HG03558 (cell line): ENCODE measurements at regions not wholly inside any gene's neighbourhood (a gene's known extent, or its start where the extent isn't known, plus 50 kb on each side); places are given as distances from the start of the nearest gene placed in this dataset.

ENCODE experiments used
- ATAC-seq: cut with Tn5 transposase; IDR thresholded peaks from one replicate; pipeline ENCODE4 v1.9.1; 2021; ENCODE audit warnings: moderate number of reproducible peaks; ENCODE audit not compliant: unreplicated experiment; ENCODE audit errors: extremely low read depth

DNA sequence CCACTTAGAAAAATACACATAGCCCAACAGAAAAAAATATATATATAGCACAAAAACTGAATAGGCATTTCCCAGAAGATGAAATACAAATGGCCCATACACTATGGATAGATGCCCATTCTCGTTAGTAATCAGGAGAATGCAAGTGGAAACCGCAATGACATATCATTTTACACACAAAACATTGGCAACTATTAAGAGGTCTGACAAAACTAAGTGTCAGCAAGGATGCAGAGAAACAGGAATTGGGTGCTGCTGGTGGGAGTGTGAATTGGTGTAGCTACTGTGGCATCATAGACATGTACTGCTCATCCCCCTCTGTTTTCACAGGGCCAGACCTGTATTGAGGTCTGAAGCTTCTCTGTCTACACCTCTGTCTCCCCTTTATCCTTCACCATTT, 320.0 kb downstream of the IDS start:
- no peak for ATAC-seq

DNA sequence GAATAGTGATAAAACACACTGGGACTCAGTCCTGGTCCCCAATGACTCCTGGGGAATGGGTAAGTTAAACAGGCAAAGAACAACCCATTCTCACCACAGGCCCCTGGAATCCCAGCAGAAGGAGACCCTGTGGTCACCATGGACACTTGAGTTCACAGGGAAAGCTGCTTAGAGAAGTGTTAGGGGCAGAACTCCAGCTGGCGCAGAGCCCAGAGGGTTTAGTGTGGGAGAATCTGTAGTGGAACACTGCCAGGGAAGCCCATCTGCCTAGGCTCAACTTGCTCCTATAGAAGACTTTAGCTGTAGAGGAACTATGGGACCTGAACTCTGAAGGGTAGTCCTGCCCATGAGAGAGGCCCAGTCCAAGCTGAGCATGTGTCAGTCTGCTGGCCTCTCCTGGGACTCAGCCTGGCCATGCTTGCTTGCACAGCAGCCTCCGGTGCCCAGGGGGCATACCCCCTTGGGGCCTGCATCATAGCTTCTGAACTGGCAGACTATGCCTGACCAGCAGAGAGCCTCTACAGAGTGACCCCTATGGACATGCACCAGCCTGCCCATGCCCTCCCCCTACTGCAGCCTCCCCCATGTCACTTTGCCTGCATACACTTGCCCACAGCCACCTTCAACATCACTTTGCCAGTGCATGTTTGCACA, 343.5 kb downstream of the IDS start:
- ATAC-seq: no peak

DNA sequence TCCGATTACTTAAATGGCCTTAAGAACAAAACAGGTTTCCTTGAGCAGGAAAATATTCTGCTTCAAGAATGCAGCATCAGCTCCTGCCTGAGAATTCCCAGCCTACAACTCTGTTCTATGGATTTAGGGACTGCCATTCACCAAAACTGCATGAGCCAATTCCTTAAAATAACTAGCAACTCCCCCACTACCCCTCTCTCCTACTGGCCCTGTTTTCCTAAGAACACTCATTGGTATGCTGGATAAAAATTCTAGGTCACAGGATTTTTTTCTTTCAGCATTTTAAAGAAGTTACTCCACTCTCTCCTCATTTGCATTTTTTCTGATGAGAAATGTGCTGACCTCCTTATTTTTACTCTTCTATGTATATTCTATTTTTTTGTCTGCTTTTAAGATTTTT, 347.1 kb downstream of the IDS start:
- no peak for ATAC-seq

DNA sequence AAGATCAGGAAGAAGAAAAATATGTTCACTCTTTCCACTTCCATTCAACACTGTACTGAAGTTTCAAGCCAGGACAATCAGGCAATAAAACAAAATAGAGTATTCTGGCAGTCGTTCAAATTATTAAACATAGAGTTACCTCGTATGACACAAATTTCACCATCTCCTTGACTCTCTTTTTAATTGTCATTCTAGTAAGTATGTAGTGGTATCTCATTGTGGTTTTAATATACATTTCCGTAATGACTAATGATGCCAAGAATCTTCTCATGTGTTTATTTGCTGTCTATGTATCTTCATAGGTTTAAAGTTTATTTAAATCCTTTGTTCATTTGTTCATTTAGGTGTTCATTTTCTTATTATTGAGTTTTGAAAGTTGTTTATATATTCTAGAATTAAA, 352.2 kb downstream of the IDS start:
- no peak for ATAC-seq

DNA sequence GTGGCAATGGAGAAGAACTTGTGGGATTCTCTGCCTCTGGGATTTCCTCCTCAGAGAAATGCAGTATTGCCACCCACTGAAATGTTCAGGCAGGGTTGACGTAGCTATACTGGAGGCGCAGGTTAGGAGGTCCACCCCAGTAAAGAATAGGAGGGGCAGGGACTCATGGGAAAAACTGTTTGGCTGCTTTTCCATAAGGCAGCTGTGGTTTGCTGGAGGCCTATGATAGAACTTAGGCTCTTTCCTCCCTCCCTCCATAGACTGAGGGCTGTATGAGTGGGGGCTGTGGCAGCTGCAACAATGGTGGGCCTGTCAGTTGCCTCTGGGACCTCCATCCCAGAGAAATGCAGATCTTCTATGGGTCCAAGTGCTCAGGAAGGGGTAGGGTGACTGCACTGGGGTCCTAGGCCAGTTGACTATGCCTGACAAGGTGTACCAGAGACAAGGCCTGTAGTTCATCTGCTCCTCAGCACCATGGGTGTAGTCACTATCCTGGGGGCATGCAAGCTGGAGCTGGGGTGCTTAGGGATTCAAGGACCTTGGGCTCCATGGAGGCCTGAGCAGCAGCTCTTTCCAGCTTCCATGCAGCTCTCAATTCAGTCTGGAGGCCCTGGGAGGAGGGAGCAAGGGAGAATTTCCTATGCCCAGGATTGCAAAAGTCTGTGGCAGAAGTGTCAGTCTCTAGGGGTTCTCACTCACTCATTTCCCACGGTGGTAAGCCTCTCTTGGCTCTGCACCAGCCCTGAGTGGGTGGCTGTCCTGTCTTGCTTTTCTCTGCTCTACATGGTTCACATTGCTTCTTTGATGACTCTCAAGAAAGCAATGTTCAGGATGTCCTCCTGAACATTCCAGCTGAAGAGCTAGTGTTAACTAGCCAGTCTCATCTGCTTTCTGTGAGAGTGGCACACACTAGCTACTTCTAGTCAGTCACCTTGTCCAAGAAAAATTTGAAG, 353.0 kb downstream of the IDS start:
- no peak for ATAC-seq

DNA sequence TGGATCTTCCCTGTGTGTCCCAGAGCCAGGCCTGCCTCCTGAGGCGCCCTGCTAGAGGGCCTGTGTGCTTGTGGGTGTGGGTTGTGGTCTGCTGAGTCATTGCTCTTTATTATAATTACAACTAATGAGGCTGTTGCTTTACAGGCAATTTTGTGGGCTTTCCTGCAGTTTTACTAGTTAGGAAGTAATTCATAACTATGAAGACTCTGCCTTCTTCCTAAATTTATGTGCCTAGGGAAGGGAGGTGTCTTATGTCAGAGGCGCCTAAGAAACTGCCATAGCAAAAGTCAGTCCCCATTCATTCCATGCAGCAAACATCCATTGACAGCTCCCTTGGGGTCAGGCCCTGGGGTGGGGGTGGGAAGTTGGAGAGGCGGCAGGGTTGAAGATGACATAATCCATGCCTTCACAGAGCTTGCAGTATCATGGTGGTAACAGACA, 359.2 kb downstream of the IDS start:
- ATAC-seq: no peak

DNA sequence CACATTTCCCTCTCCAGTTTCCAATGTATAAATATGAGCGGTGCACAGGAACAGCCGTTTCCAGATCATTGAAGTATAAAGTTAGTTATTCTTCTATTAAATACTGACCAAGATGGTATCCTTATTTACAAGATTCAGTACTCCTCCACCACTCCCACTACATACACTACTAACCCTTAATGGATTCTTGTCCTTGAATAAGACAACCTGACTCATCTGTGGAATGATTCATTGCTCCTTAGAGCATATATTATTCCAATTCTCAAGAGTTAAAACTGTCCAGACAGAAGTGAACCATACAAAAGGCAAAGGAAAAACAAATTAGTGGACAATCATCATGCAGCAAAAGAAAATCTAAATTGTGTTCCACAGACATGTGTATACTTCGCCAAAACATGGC, 373.3 kb downstream of the IDS start:
- ATAC-seq: no peak

DNA sequence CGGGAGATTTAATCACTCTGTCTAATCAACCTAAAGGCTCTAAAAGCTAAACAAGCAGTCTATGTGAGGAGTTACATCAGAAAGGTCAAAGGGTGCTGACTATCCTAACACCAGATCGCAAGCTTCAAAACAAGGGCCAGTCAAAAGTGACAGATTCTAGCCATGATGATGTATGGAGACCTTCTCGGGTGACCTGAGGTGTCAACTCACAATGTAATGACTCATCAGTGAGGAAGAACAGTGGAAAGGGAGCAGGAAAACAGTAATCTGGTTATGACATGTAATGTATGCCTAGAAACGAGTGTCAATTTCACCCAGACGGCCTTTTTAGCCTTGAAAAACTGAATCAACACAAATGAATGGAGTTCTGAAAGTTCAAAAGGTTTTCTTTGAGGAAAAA, 375.3 kb downstream of the IDS start:
- ATAC-seq: peak; percentile 56

DNA sequence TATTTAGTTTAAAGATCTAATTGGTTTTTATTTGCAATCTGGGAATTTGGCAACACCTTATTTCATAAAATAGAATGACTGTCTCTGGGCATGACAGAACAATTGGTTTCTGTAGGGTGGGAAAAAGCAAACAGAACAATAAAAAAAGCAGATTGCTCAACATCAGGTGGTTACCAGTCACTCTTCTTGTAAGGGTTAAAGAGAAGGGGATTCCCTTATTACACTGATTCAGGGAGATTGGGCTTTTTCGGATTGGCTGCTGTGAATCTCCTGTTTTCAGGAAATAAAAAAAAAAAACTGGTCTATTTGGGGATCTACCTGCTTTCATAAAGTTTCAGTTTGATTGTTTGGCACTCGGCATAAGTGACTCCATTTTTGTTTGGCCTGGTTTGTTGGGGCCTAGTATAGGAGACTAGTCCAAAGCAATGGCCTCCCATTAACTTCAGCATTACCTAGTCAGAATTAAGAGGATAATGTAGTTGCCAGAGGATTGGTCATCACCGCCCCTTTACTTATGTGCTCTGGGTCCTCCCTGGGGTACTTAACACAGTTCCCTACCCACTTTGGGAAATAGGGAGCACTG, 380.5 kb downstream of the IDS start:
- ATAC-seq: no peak

DNA sequence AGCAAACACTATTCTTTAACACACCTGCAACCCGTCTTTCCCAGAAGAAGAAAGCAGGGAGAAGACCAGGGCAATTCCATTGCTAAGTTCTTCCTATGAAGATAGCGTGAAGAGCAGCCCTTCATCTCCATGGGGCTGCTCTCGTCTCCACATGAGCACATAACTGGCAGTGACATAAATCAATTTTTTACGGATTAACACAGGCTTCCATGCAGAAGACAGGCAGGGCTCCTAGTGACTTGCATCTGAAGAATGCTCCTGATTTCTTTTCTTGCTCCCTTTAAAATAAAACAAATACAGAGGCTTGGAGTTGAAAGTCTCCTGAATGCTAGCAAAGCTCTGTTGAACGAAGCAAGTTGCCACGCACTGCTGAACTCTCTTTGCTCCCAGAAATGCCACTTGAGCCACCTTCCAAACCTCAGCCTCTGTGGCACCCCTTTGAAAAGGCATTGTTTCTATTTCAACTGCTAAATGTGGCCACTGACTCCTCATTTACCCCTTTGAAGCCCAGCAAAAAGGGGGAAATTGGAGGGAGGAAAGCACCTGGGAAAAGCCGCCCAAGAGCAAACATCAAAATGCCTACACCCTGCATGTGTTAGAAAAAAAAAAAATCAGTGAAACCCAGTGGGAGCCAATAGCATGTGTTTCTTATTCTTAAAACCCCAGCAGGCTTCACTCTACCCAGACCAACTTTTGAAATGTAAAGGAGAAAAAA, 383.7 kb downstream of the IDS start:
- no peak for ATAC-seq

DNA sequence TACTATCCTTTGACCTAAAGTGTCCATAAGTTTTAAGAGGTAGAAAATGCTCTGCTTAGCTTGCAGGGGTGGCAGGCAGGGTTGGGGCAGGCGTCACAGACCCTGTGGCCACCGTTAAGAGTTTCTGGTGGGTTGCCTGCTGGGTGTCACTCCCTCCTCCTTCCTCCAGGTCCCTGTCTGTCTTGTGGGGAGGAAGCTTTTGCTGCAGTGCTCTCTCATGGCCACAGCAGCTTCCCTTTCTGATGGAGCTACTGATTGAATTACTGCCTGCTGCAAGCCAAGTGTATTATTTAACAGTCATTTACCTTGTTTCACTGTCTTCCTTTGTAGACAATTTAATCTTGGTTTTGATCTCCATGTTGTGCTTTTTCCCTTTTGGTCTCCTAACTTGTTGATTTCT, 384.6 kb downstream of the IDS start:
- ATAC-seq: no peak

DNA sequence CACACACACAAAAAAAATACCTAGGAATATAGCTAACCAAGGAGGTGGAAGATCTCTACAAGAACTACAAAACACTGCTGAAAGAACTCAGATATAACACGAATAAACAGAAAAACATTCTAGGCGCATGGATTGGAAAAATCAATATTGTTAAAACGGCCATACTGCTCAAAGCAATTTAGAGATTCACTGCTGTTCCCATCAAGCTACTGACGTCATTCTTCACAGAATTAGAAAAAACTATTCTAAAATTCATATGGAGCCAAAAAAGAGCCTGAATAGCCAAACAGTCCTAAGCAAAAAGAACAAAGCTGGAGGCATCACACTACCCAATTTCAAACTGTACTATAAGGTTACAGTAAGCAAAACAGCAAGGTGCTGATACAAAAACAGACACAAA, 390.2 kb downstream of the IDS start:
- ATAC-seq: no peak

DNA sequence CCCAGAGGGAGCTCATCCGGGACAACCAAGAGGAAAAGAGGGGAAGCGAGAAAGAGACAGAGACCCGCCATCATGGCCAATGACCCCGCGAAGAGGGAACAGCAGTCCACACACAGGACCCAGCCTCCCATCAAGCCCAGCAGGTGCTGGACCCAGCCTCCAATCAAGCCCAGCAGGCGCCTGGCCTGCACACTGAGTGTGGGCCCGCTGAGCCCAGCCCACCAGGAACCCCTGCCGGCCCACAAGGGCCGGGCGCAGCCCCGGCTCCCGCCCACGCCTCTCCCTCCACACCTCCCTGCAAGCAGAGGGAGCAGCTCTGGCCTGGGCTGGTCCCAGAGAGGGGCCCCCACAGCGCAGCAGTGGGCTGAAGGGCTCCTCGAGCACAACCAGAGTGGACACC, 391.1 kb downstream of the IDS start:
- no peak for ATAC-seq

DNA sequence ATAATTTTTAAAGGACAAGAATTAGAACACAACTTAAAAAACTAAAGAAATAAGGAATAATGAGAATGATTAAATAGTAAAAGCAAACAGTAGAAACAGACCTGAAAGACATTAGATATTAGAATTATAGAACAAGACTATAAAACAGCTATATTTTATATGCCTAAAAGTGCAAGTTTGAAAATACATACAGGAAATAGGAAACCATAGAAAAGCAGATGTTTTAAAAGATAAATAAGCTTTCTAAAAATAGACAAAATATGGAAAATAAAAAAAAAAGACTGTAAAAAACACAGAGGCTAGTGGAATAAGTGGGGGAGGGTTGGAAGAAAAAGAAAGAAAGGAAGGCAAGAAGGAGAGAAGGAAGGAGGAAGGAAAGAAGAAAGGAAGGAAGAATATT, 407.3 kb downstream of the IDS start:
- ATAC-seq: no peak

DNA sequence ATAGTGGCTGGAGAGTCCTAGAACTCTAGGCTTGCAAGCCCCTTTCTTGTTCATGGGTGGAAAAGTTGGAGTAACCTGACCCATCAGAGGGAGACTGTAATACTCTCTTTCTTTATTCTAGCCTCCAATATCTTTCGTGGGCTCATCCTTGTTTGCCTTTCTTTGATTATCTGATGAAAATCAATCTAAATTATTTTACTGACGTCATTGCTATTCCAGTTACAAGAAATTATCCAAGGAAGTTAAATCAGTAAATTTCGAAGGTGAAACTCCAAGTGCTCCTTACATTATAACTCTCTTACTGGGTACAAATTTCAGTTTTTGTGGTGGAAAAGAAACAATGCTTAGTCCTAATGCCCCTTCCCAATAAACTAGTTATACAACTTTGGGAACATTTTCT, 412.9 kb downstream of the IDS start:
- no peak for ATAC-seq

DNA sequence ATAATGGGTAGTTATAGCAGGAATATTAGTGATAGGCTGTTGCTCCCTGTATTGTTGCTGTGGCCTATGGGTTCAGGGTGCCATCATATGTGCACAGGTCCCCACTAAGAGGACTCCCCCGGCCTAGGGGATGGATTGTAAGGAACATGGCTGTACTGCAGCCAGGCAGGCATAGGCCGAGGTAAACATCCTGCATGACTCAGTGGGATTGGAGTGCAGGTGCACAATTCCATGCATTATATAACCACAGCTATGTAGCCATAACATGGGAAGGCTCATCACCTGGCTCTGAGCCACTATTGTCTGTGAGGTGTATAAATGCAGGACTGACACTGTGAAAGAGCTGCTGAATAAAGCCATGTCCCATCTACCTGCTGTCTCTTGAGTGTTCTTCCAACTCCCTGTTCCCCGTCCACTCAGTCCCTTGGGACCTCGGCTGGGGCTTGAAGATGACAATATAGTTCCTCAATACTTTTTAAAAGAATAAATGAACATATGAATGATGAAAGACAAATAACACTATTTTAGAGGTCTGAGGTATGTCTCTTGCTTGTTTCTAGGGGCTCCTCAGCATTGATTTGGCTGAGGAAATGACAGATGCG, 425.2 kb downstream of the IDS start:
- no peak for ATAC-seq

DNA sequence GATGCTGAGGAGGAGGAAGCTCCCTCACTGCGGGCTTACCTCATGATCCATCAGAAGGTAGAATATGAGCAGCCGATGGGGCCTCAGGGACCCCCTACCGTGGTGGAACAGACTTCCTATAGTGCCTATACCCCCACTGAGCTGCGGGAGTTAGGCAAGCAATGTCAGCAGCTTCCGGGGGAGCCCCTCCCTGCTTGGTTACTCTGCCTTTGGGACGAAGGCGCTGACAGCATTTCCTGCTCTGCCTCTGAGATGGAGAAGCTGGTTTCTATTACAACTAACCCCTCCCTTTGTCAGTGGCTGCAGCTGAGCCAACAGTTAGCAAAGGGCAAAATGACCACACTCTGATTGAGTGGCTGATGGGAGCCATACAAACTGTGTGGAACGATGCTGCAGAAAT, 430.7 kb downstream of the IDS start:
- ATAC-seq: no peak

DNA sequence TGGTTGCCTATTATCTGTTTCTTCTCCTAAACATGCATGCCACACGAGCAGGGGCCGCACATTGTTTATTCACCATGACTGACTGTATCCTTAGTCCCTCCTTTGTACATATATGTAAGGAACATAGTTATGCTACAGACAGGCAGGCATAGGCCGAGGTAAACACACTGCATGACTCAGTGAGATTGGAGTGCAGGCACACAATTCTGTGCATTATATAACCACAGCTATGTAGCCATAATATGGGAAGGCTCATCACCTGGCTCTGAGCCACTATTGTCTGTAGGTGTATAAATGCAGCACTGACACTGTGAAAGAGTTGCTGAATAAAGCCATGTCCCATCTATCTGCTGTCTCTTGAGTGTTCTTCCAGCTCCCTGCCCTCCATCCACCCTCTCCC, 431.6 kb downstream of the IDS start:
- ATAC-seq: no peak

DNA sequence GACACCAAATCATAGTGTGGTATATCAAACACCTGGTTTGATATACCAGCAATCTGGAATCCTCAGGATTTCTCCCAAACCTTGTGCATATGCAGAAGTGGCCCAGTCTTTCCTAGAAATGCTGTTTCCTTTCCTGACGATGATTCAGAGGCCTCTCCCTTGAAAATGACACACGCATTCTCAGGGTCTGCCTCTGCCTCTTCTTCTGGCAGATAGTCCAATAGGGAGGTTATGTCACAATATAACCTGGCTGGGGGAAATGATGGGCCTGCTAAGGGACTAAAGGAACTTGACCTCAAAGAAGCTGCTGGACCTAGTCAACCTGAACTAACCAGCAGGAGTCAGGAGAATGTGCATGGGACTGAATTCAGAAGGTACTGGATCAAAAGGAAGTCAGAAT, 435.2 kb downstream of the IDS start:
- ATAC-seq: no peak

DNA sequence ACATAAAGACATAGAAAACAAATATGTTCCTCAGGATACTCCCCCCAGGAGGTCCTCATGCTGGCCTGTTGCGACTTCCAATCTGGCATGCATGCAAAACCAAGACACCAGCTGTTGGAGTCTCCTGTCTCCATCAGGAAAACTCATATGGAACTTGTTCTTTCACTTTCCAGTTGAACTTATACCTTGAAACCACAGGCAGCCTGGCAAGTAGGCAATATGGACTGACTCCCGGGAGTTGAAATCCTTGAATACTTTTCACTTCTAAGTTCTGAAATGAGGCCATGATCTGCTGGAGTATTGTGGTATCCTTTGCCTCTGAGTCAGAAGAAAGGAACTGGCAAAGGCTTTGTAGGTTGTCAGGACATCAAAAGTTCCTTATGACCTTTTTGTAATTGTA, 444.2 kb downstream of the IDS start:
- no peak for ATAC-seq
